ENCODE measurements at regions not wholly inside any gene's neighbourhood (a gene's known extent, or its start where the extent isn't known, plus 50 kb on each side); places are given as distances from the start of the nearest gene placed in this dataset.

DNA sequence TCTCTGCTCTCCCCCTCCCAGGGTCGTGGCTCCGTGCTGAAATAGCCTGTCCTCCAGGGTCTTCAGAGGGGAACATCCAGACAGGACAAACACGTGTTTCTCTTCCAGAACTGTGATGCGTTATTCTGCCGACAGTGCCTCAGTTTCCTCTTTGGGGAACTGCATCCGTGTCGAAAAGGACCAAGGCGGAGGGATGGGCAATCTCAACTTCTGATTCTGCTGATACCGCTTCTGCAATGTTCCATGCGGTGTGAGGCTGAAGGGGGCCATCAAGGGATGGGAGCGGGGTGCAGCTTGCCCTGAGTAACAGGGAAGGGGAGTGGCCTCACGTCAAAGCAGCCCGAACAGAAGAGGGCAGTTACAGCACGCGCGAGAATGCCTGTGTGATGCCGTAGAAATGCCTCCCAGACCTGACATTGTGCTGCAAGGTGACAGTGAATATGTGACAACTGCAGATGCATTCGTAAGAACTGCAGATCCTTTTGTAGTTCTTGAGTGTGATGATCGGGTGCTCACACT is 275.7 kb downstream of the SHQ1 start:
- Histone ChIP-seq H3K9me3 (no peaks in the 10 kb centered on the region), H3K4me1 (peaks cover 0 to 48% (median 21%) of the 10 kb centered on the region in 4 donors), H3K27me3 (no peaks in the 10 kb centered on the region), H3K36me3 (no peaks in the 10 kb centered on the region), H3K4me3 (no peak overlapping the region), H3K27ac (peak overlapping the region in 1 of 3 donors; percentile 69)
- TF ChIP-seq POLR2A (IDR thresholded peaks at IDR 0.05) (no peak), CTCF (IDR thresholded peaks at IDR 0.05) (no peak)
- DNase-seq (no peak), ATAC-seq (no peak)
- intact Hi-C loops (cut with DNase I): no loop called here
- WGBS (ENCODE audit: insufficient coverage, low coverage, low lambda C conversion rate, missing lambda C conversion rate): 83% methylated on average over 13 of the region's 19 CpGs

DNA sequence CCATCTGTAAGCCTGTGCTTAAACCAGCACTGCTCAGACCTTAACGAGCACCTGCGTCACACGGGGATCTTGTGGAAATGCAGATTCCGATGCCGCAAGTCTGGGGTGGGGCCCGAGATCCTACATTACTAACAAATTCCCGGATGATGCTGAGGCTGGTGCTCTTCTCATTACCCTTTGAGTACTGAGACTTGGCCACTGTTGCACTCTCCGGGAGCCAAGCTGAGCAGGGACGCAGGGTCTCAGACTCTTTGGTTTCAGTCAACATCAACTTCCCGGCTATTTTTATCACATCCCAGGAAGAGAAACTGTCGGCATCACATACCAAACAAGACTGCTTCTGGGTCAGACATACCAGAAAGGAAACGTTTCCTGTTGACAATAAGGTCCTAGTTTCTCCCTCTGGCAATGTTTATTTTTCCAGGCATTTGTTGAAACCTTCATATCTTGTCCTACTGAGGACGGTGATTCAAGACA is 276.6 kb downstream of the SHQ1 start:
- intact Hi-C loops (cut with DNase I): no loop called here
- peak overlapping the region in 2 of 3 donors; percentile 4 to 79 for H3K27ac ChIP-seq
- DNase-seq (no peak), ATAC-seq (peak in 2 of 4 donors; percentile 15 to 40)
- 45% methylated on average over 10 of the region's 13 CpGs for WGBS (ENCODE audit: insufficient coverage, low coverage, low lambda C conversion rate, missing lambda C conversion rate)
- no peaks in the 10 kb centered on the region for H3K36me3 ChIP-seq
- H3K27me3 ChIP-seq: no peaks in the 10 kb centered on the region
- no peaks in the 10 kb centered on the region for H3K9me3 ChIP-seq
- H3K4me1 ChIP-seq: peaks cover 0 to 55% (median 24%) of the 10 kb centered on the region in 4 donors
- no peak overlapping the region for H3K4me3 ChIP-seq
- TF ChIP-seq POLR2A (IDR thresholded peaks at IDR 0.05) (no peak), CTCF (IDR thresholded peaks at IDR 0.05) (no peak)

- DNase-seq: no peak
- peak; percentile 58 to 79 (median 62) for ATAC-seq
- peak overlapping the region in 2 of 3 donors; percentile 4 to 79 for H3K27ac ChIP-seq
- H3K4me3 ChIP-seq: no peak overlapping the region
- no peaks in the 10 kb centered on the region for H3K36me3 ChIP-seq
- H3K4me1 ChIP-seq: peaks cover 0 to 55% (median 24%) of the 10 kb centered on the region in 4 donors
- TF ChIP-seq POLR2A (IDR thresholded peaks at IDR 0.05): no peak
- no peak for TF ChIP-seq CTCF (IDR thresholded peaks at IDR 0.05)
- intact Hi-C loops (cut with DNase I): no loop called here
- no peaks in the 10 kb centered on the region for H3K9me3 ChIP-seq
- H3K27me3 ChIP-seq: no peaks in the 10 kb centered on the region
- WGBS (ENCODE audit: insufficient coverage, low coverage, low lambda C conversion rate, missing lambda C conversion rate): 32% methylated on average over 2 of the region's 3 CpGs
Observed at GRCh38 chr3:72571052-72571451, 277.2 kb downstream of the SHQ1 start.

DNA sequence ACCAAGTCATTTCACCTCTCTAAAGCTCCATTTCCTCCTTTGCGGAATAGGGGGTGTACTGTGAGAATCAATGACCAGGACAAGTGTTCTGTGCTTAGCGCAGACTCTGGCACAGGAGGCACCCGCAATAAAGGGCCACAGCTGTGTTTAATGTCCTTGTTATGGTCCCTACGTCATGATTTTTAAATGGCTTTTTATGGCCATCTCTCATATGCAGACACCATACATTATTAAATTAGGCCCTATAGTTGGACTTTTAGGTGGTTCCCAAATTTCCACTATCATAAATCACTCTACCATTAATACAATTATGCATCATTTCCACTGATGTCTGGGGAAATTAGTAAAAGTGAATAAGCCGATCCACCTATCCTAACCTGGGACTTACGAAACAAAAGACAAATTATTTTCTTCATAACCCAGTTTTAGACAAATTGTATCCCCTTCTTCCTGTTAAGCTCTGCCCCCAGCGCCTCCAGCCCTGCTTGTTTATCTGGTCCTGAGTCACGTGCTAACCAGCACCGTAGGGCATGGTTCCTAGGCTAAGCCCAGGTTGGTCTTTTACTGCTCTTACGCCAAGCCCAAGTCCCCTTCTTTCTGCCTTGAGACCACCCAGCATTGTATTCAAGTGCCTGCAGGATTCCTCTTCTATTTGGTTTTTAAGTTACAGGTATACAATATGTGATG is 278.3 kb downstream of the SHQ1 start:
- 88% methylated on average over 10 of the region's 10 CpGs for WGBS (ENCODE audit: insufficient coverage, low coverage, low lambda C conversion rate, missing lambda C conversion rate)
- ATAC-seq: no peak
- TF ChIP-seq POLR2A (IDR thresholded peaks at IDR 0.05) (no peak), CTCF (IDR thresholded peaks at IDR 0.05) (no peak)
- peaks cover 0 to 55% (median 24%) of the 10 kb centered on the region in 4 donors for H3K4me1 ChIP-seq
- H3K27me3 ChIP-seq: no peaks in the 10 kb centered on the region
- no peaks in the 10 kb centered on the region for H3K36me3 ChIP-seq
- no peak for DNase-seq
- H3K4me3 ChIP-seq: no peak overlapping the region
- no peak overlapping the region for H3K27ac ChIP-seq
- intact Hi-C loops (cut with DNase I): no loop called here
- no peaks in the 10 kb centered on the region for H3K9me3 ChIP-seq

All from right lobe of liver (tissue), 6 donors.